ENCODE measurements at regions not wholly inside any gene's neighbourhood (a gene's known extent, or its start where the extent isn't known, plus 50 kb on each side); places are given as distances from the start of the nearest gene placed in this dataset.

- no peak for DNase-seq
Measured at GRCh38 chr13:85031771-85032170, 767.4 kb downstream of the SLITRK6 start.

GRCh38 chr13:85028035-85028434 is 771.2 kb downstream of the SLITRK6 start:
- DNase-seq, result no peak

- no peak for DNase-seq
Measured at GRCh38 chr13:85019121-85019520, 780.1 kb downstream of the SLITRK6 start.

- no peak for DNase-seq
Measured at GRCh38 chr13:85013006-85013405, 786.2 kb downstream of the SLITRK6 start.

GRCh38 chr13:85009447-85009846 is 789.8 kb downstream of the SLITRK6 start:
- DNase-seq, result no peak

GRCh38 chr13:84999252-84999651 is 800.0 kb downstream of the SLITRK6 start:
- DNase-seq, result no peak

GRCh38 chr13:84998681-84999080 is 800.5 kb downstream of the SLITRK6 start:
- no peak for DNase-seq

GRCh38 chr13:84997858-84998257 is 801.4 kb downstream of the SLITRK6 start:
- no peak for DNase-seq

GRCh38 chr13:84994582-84994981 is 804.6 kb downstream of the SLITRK6 start:
- DNase-seq, result no peak

GRCh38 chr13:84985860-84986259 is 813.4 kb downstream of the SLITRK6 start:
- no peak for DNase-seq

GRCh38 chr13:84983321-84983720 is 815.9 kb downstream of the SLITRK6 start:
- no peak for DNase-seq

GRCh38 chr13:84980571-84980970 is 818.6 kb downstream of the SLITRK6 start:
- DNase-seq, result no peak

- DNase-seq, result no peak
Measured at GRCh38 chr13:84978851-84979250, 820.4 kb downstream of the SLITRK6 start.

- no peak for DNase-seq
Measured at GRCh38 chr13:84973661-84974060, 825.6 kb downstream of the SLITRK6 start.

- DNase-seq, result no peak
Measured at GRCh38 chr13:84972907-84973306, 826.3 kb downstream of the SLITRK6 start.

- no peak for DNase-seq
Measured at GRCh38 chr13:84962849-84963248, 836.4 kb downstream of the SLITRK6 start.

- no peak for DNase-seq
Measured at GRCh38 chr13:84962141-84962750, 837.0 kb downstream of the SLITRK6 start.

- no peak for DNase-seq
Measured at GRCh38 chr13:84961023-84961422, 838.2 kb downstream of the SLITRK6 start.

GRCh38 chr13:84959818-84960217 is 839.4 kb downstream of the SLITRK6 start:
- DNase-seq, result no peak

GRCh38 chr13:84954636-84955035 is 844.6 kb downstream of the SLITRK6 start:
- DNase-seq, result no peak

GRCh38 chr13:84951128-84951527 is 848.1 kb downstream of the SLITRK6 start:
- no peak for DNase-seq

- DNase-seq, result no peak
Measured at GRCh38 chr13:84946192-84946591, 853.0 kb downstream of the SLITRK6 start.

- no peak for DNase-seq
Measured at GRCh38 chr13:84940798-84941197, 858.4 kb downstream of the SLITRK6 start.

- DNase-seq, result no peak
Measured at GRCh38 chr13:84940167-84940566, 859.1 kb downstream of the SLITRK6 start.

- DNase-seq, result no peak
Measured at GRCh38 chr13:84934911-84935310, 864.3 kb downstream of the SLITRK6 start.

- no peak for DNase-seq
Measured at GRCh38 chr13:84933797-84934196, 865.4 kb downstream of the SLITRK6 start.

Measured in NCI-H2107 (cell line).